ENCODE measurements at regions not wholly inside any gene's neighbourhood (a gene's known extent, or its start where the extent isn't known, plus 50 kb on each side); places are given as distances from the start of the nearest gene placed in this dataset.

DNA sequence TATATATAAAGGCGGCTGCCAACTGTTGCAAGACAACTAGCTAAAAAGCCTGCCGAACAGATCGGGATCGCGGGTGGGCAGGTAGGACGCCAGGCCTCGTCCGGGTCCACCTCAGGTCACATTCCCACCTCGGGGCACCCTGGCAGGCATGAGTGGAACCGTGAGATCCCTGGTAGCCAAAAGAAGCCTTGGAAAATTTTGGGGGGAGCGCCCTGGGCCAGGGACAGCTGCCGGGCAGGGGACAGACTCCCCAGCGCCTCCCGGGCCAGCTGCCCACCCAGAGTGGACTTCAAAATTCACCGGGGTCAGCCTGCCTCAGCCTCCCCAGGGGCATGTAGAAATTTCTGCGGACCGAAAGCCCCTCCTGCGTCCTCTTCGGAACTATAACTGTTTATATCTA is 760.9 kb downstream of the KCNJ18 start:
- DNase-seq, result no peak

DNA sequence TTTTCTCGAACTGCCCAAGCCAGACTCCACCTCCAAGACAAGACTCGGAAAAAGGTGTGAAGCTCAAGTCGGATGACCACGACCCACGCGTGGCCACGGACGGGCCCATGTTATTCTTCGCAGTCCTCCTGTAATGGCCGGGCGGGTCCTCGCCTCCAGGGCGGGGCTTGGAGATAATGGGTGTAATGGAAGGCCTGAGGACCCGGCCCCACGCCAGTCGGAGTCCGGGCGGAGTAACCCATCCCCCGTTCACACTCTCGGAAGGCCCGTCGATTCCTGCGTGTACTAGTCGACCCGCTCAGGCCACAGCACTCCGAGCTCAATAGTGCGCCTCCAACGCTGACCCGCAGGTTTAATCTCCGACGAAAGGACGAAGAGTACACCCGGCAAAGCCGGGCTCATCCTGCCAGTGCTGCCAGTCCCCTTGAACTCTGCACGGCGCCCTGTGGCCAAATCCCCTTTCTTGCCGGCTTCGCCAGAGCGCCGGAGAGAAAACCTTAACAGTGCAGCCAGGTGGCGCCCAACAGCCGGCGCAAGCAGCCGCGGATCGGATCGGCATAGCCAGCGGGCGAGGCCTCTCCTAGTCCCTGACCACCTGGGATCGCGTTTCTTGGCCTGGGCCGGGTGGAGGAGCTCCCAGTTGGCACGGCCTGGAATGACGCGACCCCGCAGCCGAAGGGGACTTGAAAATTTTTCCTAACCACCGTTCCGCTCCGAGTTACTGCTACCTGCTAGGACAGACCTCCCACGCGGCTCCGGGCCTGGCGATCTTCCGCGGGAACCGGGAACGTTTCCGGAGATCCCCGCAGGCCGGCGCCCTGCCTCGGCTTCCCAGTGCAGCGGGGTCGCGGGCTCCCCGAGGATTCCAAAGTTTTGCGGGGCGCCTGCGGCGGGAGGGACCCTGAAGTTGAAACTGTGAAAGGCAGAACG is 762.0 kb downstream of the KCNJ18 start:
- no peak for DNase-seq

DNA sequence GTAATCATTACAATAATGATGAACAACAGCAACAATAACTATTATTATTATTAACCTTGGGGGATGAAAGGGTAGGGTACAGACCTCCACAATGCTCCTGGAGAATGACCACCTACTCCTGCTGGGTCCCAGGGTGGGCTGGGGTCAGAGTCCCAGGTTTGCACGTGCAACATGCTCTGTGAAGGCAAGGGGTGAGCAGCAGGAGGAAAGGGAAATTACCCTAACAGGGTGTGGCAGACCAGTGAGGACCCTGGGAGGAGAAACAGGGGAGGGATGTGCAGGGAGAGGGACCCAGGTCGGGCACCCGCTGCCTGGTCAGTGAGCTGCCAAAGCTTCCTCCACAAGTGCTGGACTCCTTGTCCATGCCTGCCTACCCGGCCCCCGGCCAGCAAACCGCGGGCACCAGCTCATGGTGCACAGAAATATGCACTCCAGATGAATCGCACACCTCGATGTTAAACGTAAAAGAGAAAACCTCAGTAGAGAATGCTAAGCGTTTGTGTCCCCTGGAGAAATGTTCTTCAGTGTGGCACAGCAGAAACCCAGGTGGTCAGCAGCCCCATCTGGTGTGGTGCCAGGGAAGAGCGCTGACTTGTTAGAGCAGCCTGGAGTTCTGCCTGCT is 767.1 kb downstream of the KCNJ18 start:
- no peak for DNase-seq

DNA sequence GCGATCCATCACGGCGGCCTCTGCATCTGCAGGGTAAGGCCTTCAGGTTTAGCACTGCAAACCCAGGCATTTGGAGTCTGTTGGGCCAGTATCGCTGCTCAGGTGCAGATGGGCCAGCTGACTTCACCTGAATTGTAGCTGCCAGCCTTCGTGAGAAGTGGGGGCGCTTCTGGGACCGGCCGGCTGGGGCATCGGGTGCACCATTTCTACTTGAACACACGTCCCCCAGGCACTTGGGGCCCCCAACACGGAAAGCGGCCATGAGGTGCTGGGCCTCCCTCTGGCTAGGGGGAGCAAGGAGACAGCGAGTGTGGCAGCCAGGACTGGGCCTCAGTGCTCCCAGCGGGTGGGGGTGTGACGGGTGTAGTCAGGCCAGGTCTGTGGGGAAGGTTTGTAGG is 767.6 kb downstream of the KCNJ18 start:
- DNase-seq, result no peak

DNA sequence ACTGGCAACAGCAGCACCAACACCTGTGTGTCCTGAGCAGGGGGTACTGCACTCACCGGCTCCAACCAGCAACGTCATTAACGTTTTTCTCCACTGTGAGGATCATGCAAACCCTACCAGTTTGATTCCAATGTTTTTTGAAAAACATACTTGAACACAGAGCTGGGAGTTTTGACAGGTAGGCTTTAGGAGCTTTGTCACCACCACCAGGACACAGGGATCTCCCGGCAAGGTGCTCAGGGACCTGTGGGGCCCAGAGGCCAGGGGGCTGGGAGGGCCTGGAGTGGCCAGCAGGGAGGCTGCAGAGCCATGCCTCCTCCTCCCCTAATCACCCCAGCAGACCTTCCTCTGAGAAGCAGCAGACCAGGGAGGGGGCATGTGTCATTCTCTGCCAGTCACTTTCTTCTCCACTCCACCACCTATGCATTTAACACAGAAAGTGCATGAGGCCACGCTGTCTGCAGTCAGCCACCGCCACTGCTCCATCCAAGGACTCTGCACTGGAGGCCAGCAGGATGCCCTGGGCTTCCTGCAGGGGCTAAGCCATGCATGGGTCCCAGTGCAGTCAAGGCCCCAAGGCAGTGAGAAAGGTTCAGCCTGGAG is 768.2 kb downstream of the KCNJ18 start:
- no peak for DNase-seq

DNA sequence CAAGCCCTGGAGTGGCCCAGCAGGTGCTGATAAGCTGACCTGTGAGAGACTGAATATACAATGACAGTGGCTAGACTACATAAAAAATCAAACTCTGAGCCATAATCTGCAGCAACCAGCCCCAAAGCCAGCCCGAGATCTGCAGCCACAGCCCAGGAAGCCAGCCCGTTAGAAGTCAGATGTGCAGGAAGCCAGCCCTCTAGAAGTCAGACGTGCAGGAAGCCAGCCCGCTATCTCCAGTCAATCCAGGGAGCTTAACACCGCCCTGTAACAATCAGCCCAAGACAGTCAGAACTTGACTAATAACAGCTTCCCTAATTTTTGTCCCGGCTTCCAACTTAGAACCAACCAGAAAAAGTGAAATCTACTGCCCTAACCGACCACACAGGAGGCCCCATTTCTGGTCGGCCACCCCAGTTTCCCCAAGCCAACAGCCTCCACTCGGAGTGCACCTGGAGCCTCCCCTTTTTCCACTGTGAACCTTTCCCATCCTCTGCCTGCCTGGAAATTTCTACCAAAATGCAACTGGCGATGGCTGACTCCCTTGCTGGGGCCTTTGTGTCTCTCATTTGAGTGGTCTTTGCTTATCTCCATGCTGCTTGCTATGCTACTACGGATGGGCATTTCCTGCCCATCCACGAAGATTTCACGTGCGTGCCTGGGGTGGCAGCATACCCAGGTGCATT is 769.3 kb downstream of the KCNJ18 start:
- DNase-seq, result no peak

DNA sequence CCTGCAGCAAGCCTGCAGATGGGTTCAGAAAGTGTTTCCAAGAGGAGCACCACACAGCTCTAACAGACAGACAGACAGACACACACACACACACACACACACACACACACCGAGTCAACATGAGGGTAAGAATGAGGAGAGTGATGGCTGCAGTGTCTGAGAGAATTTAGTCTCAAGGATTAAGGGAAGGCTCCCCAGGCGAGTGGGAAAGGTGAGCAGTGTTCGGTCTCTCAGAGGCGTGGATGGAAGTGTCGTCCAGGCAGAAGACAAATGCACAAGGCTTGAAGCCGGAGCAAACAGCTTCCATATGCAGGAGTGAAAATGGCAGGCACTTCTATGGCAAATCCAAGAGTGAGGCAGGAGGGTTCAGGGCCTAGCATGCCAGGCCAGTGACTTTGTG is 770.1 kb downstream of the KCNJ18 start:
- no peak for DNase-seq

DNA sequence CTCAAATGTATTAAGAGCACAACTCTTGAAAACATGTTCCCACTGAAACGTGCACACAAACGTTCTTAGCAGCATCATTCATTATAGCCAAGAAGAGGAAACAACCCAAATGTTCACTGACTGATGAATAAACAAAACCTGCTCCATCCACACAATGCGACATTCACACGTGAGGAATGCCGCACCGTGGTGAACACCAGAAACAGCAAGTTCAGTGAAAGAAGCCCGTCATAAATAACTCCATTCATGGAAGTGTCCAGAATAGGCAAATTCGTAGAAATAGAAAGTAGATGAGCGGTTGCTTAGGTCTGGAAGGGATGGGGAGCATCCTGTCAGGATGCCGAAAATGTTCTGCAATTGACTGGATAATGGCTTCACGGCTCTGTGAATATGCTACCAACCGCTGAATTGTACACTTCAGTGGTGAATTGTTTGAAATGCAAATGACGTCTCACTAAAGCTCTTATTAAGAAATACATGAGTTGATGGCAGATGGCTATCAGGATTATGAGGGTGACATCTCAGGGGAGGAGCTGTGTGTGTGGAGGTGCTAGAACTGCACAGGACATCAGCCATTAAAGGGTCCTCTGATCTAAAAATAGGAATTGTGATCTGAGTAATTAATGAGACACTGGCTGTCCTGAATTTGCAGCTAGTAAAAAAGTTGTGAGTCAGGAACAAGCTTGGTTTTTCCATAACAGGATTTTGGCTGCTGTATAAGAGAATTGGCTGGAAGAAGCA is 771.0 kb downstream of the KCNJ18 start:
- DNase-seq, result no peak

DNA sequence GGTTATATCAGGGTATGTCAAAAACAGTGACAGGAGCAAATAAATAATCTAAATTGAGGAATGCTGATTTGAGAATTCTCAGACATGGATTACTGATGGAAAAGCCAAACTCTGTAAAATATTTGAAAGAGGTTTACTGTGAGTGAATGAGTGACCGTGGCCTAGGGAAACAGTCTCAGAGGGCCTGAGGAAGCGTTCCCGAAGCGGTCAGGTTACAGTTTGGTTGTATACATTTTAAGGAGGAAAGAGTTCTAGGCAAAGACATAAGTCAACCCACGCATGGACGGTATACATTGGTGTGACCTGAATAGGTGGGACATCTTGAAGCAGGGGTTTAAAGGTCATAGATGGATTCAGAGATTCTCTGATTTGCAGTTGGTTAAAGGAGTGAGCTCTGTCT is 771.7 kb downstream of the KCNJ18 start:
- DNase-seq, result no peak

DNA sequence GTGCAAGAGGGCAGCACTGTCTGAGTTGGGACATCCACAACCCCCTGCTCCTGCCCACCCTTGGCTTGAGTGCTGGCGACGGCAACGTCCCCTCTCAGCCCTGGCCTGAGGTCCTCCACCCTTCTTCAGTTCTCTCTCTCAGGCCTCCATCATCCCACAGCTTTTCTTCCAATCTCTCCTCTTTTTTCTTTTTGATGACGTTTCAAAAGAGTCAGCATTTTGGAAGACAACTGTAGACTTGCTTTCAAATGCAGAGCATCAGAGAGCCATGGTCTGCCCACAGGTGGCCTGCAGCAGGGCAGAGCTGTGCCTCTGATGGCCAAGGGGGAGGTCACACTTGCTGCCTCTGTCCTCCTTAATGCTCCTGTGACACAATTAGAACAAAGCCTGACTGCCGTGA is 775.4 kb downstream of the KCNJ18 start:
- DNase-seq, result no peak

DNA sequence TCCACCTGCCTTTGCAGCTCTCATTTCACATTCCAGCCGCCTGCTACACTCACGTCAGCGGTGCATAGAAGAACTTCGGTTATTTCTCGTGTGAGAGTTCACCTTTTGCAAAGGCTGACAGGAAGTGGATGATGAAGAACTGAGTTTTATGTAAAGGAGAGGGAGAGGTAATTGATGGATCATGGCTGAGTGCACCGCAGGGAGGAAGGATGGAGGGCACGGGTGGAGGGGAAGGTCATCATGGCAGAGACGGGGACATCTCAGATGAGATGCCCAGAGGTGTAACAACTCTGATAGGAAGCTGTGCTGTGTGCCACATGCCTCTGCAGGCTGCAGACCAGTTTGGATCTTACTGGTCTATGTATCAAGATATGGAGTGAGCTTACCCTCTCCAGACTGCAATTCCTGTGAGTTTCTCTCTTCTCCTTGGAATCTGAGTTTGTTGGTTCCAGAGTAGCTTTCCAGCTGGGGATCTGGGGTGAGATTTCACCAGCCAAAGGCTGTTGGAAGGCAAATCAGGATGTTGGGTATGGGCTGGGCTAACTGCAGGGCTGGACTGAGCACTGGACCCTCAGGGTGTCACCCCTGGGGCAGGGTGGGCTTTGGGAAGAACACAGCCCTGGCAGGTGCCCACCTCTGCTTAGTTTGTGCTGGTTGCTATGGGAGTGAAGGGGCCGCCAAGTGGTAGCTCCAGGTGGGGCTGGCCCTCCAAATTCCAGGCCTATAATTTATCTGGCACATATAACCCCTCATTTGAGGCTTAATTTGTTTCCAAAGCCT is 777.0 kb downstream of the KCNJ18 start:
- DNase-seq, result no peak

DNA sequence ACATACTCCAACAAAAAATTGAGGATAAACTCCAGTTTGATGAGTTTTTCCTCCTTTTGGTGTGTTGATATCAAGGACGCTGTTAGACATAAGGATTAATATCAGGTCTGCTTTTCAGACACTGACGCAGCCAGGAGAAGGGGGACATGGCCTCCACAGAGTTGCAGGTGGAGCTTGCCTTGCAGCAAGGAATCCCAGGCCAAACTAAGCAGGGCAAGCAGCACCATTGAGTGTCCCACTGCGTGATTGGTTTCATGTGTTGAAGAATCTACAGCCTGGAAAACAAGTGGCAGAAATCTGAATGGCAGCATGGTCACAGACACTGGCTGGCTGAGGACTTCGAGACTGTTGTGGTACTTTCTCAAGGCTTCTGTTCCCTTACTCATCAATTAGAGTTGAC is 777.6 kb downstream of the KCNJ18 start:
- DNase-seq, result no peak

DNA sequence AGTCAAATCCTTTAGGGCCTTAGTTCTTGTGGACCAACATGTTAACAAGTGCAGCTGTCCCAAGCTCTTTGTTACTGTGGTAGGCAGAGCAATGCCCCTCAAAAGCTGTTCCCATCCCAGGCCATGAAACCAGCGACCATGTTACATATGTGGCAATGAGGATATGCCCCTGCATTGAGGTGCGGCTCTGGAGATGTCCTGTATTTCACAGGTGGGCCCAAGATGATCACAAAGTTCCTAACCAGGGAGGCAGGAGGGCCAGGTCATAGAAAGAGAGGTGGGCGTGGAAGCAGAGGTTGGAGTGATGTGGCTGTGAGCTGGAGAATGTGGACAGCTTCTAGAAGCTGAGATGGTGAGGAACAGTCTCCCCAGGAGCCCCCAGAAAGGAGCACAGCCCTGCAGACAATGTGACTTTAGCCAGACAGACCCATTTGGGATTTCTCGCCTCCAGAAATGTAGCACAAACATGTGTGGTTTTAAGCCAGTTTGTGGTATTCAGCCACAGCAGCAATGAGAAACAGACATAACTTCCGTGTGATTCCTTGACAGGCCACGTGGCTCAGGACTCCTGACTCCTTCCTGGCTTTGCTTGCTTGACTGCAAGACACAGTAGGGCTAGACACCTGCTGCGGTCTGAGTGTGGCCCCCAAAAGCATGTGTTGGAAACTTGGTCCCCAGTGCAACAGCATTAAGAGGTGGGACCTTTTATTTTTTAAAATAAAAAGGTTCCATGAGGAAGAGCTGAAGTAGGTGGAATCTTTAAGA is 778.3 kb downstream of the KCNJ18 start:
- DNase-seq, result no peak

DNA sequence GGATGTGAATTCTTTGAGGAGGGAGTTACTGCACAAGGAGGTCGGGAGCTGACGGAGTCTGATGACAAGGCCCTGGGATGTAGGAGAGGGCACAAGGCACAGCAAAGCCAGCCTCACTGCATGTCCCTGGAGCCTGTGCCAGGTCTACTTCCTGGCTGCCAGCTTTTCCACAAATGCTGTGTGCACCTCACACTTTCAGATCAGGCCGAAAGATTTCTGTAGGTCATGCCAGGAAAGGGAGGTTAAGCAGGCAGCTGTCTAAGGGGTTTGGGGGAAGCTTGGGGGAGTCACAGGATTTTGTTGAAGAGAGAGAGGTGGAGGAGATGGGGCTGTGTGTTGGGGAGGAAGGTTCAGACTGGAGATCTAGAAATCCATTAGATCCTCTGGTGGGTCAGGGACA is 792.5 kb downstream of the KCNJ18 start:
- DNase-seq, result no peak

DNA sequence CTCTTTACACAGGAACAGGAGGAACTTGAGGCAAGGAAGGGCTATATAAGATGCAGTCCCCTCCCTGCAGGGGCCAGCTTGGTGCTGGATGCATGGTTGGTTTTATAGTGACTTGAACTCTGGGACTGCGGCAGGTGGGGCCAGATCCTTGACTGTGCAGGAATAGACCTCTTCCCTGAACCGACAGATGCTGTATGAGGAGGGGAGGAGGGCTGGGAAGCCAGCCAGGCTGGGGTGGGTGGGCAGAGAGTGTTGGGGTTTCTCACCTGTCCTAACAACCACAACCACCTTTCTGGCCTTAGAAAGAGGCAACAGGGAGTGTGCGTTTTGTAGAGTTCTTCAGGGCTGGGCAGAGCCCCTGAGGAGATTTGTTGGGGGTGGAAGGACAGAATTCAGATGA is 798.1 kb downstream of the KCNJ18 start:
- DNase-seq, result no peak

DNA sequence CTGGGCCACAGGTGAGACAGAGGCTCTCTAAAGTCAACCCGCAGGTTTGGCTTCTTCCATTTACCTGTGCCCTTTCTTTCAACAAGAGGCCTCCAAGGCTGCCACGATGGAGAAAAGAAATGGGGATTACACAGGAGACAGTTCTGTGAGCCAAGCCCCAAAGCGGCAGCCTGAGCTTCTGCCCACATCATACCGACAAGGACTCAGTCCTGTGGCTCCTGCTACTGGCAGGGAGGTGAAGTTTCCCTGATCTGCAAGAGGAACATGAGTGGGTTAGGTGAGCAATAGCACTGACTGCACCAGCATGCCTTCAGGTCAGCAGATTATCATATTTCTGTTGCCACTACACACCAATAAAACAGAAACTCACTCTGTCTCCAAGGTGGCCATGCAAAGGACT is 800.0 kb downstream of the KCNJ18 start:
- no peak for DNase-seq

DNA sequence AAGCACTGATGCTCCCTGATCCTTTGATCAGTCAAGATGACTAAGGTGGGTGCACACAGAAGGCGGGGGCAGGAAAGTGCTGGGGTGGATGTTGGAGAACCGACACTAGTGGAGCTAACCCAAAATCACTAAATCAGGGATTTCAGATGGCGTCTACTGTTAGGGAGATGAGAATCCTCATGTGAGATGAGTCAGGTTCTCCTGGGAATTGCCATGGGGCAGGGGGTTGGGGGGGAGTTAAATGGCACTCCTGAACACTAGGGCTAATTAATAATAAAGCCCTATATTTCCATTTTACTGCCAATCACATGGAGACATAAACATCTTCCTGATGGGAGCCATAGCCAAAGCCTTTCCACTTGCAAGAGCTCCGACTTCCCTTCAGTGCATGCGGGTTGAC is 804.1 kb downstream of the KCNJ18 start:
- DNase-seq, result no peak

DNA sequence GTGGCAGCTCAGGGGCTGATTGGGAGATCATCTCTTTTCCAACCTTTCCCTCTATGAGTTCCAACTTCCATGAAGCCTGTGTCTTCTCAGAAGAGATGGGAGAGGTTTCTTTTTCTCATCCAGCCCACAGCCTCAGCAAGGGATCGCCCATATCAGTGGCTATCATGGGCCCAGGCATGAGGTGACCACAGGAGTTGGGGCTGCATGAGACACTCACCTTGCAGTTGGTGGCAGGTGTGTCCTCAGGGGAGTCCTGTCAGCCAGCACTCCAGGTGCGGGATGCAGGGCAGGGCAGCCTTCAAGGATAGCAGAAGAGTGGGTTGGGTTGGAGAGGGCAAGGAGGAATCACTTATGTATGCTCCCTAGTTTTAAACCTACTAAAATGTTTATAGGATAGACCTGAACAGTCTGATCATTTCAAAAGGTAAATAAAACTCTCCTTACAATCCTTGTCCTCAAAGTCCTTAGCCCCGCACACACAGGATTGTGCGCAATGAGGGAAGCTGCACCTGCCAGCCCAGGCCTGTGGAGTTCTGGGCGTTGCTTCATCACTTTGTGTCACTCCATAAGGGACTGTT is 811.1 kb downstream of the KCNJ18 start:
- no peak for DNase-seq

DNA sequence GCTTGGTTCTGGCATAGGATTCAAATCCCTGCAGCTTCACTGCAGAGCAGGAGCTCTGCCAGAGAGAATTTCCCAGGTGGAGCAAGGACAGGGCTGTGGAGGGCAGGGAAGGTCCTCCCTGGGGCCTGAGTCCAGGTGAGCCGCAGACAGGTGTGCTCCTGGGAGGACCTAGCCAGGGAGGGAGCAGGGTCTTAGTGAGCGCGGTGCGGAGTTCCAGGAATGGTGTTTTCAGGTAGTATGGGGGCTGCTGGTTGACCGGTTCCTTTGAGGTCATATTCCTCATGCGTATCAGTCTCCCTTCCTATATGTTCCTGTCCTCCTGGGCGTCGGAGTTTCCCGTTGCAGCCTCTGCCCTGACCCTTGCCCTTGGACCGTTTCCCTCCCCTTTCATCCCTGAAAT is 813.3 kb downstream of the KCNJ18 start:
- DNase-seq, result no peak

DNA sequence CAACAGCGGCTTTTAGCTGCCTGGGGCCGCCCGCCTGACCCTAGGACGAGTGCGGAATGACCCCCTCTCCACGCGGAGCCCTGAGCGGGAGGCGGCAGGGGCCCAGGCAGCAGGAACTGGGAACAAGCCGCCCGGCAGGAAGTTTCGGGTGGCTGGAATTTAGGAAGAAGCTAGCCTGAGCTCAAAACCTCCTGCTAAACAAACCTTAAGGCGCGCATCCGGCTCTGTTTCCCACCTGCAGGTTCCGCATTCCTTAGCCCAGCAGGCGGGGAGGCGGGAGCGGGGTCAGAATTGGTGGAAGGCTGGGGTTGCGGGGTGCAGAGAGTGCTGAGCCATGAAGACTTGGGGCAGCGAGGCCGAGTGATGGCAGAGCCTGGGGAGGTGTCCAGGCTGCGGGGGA is 813.9 kb downstream of the KCNJ18 start:
- DNase-seq, result no peak

DNA sequence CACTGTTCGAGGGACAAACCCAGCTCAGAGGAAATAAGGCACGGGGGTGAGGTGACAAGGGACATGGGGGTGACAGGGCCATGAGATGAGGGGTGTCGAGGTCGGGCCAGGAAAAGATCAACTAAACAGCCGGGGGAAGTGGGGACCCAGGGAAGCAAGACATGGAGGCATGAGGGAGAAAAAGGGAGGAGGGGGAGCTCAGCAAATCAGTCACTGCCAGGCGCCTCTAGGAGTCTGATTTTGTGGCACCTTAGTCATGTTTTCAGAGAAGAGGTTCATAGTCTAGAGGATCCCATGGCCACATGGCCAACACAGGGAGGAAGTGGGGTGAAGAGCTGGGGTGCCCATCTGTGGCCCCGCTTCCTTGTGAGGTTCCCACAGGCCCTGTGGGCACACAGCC is 814.5 kb downstream of the KCNJ18 start:
- DNase-seq, result no peak
